ENCODE measurements at regions not wholly inside any gene's neighbourhood (a gene's known extent, or its start where the extent isn't known, plus 50 kb on each side); places are given as distances from the start of the nearest gene placed in this dataset.

DNA sequence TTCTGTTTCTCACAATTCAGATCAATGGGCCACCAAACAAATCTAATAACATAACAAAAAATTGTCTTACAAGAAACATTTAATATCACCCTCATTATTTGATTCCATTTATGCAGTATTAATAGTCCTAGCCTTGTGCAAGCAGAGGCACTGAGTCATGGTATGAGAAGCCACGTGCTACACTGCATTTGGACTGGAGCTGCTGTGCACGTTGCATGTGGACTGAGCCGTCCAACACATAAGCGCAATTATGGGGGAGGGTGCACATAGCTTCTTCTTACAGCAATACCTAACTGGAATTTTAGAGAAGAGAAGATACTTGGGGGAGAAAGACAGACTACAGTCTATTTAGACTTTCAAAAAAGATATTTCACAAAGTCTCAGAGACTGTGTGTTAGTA lies 329.6 kb upstream of the ID2 start:
- TF ChIP-seq TAF1 (IDR thresholded peaks at IDR 0.05; ENCODE audit: low read depth, low read length) (no peak), POLR2A (IDR thresholded peaks at IDR 0.05; ENCODE audit: low read depth, low read length) (no peak)

All from GM12891 (cell line).